Skeletal muscle tissue (tissue), 3 donors: ENCODE measurements at regions not wholly inside any gene's neighbourhood (a gene's known extent, or its start where the extent isn't known, plus 50 kb on each side); places are given as distances from the start of the nearest gene placed in this dataset.

Source experiments
- H3K27ac ChIP-seq: one replicate; pipeline ENCODE4 v1.7.0; 2013; ENCODE audit warnings: mild to moderate bottlenecking, low read depth, low read length, inconsistent platforms
- H3K27me3 ChIP-seq, 3 donors: one replicate each; pipeline ENCODE4 v1.7.0; 2013; ENCODE audit warnings: low read length in 3 of 3; ENCODE audit not compliant: control insufficient read depth in 3 of 3, insufficient read depth in 3 of 3
- H3K36me3 ChIP-seq, 3 donors: one replicate each; pipeline ENCODE4 v1.7.0; 2013; ENCODE audit warnings: low read length in 3 of 3; ENCODE audit not compliant: control insufficient read depth in 3 of 3, insufficient read depth in 3 of 3
- H3K4me1 ChIP-seq, 3 donors: one replicate each; pipeline ENCODE4 v1.7.0; 2013; ENCODE audit warnings: low read length in 3 of 3, mild to moderate bottlenecking in 3 of 3; ENCODE audit not compliant: control insufficient read depth in 3 of 3, insufficient read depth in 3 of 3
- H3K4me3 ChIP-seq, 3 donors: one replicate each; pipeline ENCODE4 v1.7.0; 2013; ENCODE audit warnings: low read length in 3 of 3
- H3K9ac ChIP-seq, 3 donors: one replicate each; pipeline ENCODE4 v1.7.0; 2013; ENCODE audit warnings: low read length in 3 of 3, mild to moderate bottlenecking in 3 of 3, moderate library complexity in 2 of 3, low read depth in 1 of 3
- H3K9me3 ChIP-seq, 3 donors: one replicate each; pipeline ENCODE4 v1.7.0; 2013; ENCODE audit warnings: low read length in 3 of 3; ENCODE audit not compliant: control insufficient read depth in 3 of 3
- donor health status: Osteomylitis.

DNA sequence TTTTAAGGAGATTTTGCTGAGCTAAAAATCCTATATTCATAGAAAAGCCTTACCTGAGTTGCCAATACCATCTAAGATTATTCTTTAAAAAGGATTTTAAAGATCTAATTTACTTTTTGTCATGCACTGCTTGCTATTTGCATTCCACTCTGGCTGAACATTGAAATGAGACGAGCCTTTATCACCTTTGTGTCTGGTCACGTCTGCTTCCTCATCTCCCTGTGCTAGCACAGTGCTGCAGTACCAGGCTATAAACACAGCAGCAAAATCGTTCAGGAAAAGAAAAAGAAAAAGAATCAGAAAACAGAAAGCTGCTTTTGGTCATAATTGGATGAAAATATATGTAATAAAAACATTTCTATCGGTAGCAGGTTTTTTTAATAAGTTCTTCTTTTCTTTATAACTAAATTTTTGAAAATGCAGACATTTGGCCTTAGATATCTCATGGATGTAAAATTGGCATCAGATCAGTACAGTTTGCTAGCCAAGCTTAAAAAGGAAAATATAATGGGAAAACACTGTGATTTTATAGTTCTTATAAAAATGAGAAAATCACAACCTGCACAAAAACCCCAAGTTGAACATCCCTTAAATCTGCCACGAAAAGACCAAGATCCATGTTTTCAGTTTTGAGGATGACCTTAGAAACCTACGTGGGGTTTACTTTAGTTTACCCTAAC is 735.7 kb upstream of the CXADR start:
- H3K27me3 ChIP-seq: no peaks in the 10 kb centered on the region
- H3K36me3 ChIP-seq: no peaks in the 10 kb centered on the region
- no peak overlapping the region for H3K4me3 ChIP-seq
- no peaks in the 10 kb centered on the region for H3K4me1 ChIP-seq
- no peak overlapping the region for H3K27ac ChIP-seq
- no peak overlapping the region for H3K9ac ChIP-seq
- H3K9me3 ChIP-seq: no peaks in the 10 kb centered on the region

GRCh38 chr21:16788584-16788983 is 724.3 kb upstream of the CXADR start:
- no peak overlapping the region for H3K4me3 ChIP-seq
- H3K9me3 ChIP-seq: no peaks in the 10 kb centered on the region
- H3K27ac ChIP-seq: no peak overlapping the region
- no peaks in the 10 kb centered on the region for H3K4me1 ChIP-seq
- H3K36me3 ChIP-seq: no peaks in the 10 kb centered on the region
- no peaks in the 10 kb centered on the region for H3K27me3 ChIP-seq
- no peak overlapping the region for H3K9ac ChIP-seq

GRCh38 chr21:16789636-16790035 is 723.2 kb upstream of the CXADR start:
- Histone ChIP-seq H3K27ac (no peak overlapping the region), H3K36me3 (no peaks in the 10 kb centered on the region), H3K9me3 (no peaks in the 10 kb centered on the region), H3K27me3 (no peaks in the 10 kb centered on the region), H3K9ac (no peak overlapping the region), H3K4me1 (no peaks in the 10 kb centered on the region), H3K4me3 (no peak overlapping the region)

- Histone ChIP-seq H3K4me3 (no peak overlapping the region), H3K4me1 (no peaks in the 10 kb centered on the region), H3K27ac (no peak overlapping the region), H3K27me3 (no peaks in the 10 kb centered on the region), H3K36me3 (no peaks in the 10 kb centered on the region), H3K9me3 (no peaks in the 10 kb centered on the region), H3K9ac (no peak overlapping the region)
These were observed 720.7 kb upstream of the CXADR start for GRCh38 chr21:16792101-16792500.

- no peaks in the 10 kb centered on the region for H3K27me3 ChIP-seq
- no peaks in the 10 kb centered on the region for H3K9me3 ChIP-seq
These were observed 717.9 kb upstream of the CXADR start for GRCh38 chr21:16794950-16795349.

DNA sequence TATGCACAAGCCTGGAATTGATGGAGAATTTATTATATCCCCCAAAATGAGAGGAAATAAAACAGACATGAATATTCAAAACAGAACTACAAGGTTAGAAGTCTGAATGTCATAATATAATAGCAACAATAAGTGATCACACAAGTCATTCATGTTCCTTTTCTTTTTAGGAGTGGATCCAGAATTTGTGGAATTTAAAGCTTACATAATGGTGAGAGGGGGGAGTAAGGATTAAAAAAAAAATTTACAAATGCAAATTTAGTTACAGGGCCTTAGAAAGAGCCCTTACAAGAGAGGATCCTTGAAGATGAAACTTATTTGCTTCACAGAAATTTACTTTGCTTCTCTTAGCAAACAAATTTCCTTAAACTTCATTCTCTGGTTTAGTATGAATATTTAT is 716.1 kb upstream of the CXADR start:
- H3K4me1 ChIP-seq: no peaks in the 10 kb centered on the region
- no peaks in the 10 kb centered on the region for H3K9me3 ChIP-seq
- no peak overlapping the region for H3K4me3 ChIP-seq
- H3K27ac ChIP-seq: no peak overlapping the region
- H3K36me3 ChIP-seq: no peaks in the 10 kb centered on the region
- H3K27me3 ChIP-seq: no peaks in the 10 kb centered on the region
- no peak overlapping the region for H3K9ac ChIP-seq

More at GRCh38 chr21:16794950-16795349, 717.9 kb upstream of the CXADR start:
- no peaks in the 10 kb centered on the region for H3K36me3 ChIP-seq
- H3K9ac ChIP-seq: no peak overlapping the region
- no peak overlapping the region for H3K27ac ChIP-seq
- H3K4me3 ChIP-seq: no peak overlapping the region
- H3K4me1 ChIP-seq: no peaks in the 10 kb centered on the region

GRCh38 chr21:16797540-16797939 is 715.3 kb upstream of the CXADR start:
- H3K9ac ChIP-seq: no peak overlapping the region

GRCh38 chr21:16797966-16798365 is 714.9 kb upstream of the CXADR start:
- Histone ChIP-seq H3K36me3 (no peaks in the 10 kb centered on the region), H3K9me3 (no peaks in the 10 kb centered on the region), H3K27ac (no peak overlapping the region), H3K4me3 (no peak overlapping the region), H3K4me1 (no peaks in the 10 kb centered on the region), H3K9ac (no peak overlapping the region), H3K27me3 (no peaks in the 10 kb centered on the region)

More at GRCh38 chr21:16797540-16797939, 715.3 kb upstream of the CXADR start:
- Histone ChIP-seq H3K27me3 (no peaks in the 10 kb centered on the region), H3K27ac (no peak overlapping the region), H3K9me3 (no peaks in the 10 kb centered on the region), H3K4me1 (no peaks in the 10 kb centered on the region), H3K4me3 (no peak overlapping the region), H3K36me3 (no peaks in the 10 kb centered on the region)

DNA sequence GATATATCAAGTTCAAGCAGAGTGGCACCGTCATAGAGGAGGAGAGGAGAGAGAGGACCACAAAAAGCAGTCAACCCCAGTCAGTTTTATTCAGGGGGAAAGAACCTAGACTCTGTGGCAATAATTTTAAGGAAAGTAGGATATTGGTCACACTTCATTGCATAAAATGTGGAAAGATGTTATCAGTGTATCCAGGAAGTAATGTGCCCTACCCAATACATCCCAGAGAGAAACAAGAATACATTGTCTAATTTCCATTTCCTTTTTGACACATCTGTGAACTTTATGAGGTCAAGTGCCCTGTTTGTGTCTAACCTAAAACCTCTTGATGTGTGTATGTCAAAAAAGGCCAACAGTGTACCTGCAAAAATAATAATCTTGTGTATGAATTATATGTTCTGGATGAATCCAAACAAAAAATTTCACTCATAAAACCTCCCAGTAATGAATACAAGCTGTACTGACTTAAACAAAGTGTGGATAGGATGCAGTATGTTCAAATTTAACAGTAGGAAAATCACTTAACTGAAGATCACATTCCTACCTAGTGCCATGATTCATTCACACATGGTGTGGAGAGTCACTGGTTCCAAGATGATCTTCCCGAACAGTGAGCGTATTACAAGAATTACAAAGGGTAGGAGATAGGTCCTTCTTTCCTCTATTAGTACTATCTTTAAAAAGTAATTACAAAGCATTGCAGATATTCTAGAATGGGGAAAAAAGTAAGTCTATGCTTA is 712.1 kb upstream of the CXADR start:
- no peaks in the 10 kb centered on the region for H3K27me3 ChIP-seq
- H3K4me1 ChIP-seq: no peaks in the 10 kb centered on the region
- H3K9ac ChIP-seq: no peak overlapping the region
- H3K36me3 ChIP-seq: no peaks in the 10 kb centered on the region
- no peak overlapping the region for H3K27ac ChIP-seq
- no peak overlapping the region for H3K4me3 ChIP-seq
- H3K9me3 ChIP-seq: peaks cover 0 to 15% (median 3%) of the 10 kb centered on the region in 3 donors

GRCh38 chr21:16811011-16811410 is 701.8 kb upstream of the CXADR start:
- Histone ChIP-seq H3K4me1 (peaks cover 0 to 3% (median 0%) of the 10 kb centered on the region in 3 donors), H3K9me3 (peaks cover 0 to 4% (median 0%) of the 10 kb centered on the region in 3 donors), H3K27ac (no peak overlapping the region), H3K4me3 (no peak overlapping the region), H3K27me3 (no peaks in the 10 kb centered on the region), H3K9ac (no peak overlapping the region), H3K36me3 (no peaks in the 10 kb centered on the region)
